H1 (cell line): ENCODE measurements at regions not wholly inside any gene's neighbourhood (a gene's known extent, or its start where the extent isn't known, plus 50 kb on each side); places are given as distances from the start of the nearest gene placed in this dataset.

Experiments used
- CEBPB ChIP-seq: IDR thresholded peaks from 2 replicates; pipeline ENCODE4 v1.6.1; 2012; ENCODE audit warnings: low read depth, low read length
- CTCF ChIP-seq, 3 experiments: IDR thresholded peaks; 1 replicate in 2 of 3; 2 replicates in 1 of 3; pipeline versions ENCODE4 v1.5.1 to v1.6.1; 2011; ENCODE audit warnings: low read length in 3 of 3, mild to moderate bottlenecking in 3 of 3, inconsistent platforms in 2 of 3, low read depth in 1 of 3, moderate library complexity in 1 of 3; ENCODE audit not compliant: insufficient read depth in 1 of 3; ENCODE audit errors: control extremely low read depth in 1 of 3
- EP300 ChIP-seq, 2 experiments: IDR thresholded peaks; 1 replicate in 1 of 2; 2 replicates in 1 of 2; pipeline ENCODE4 v1.6.1; 2011 to 2012; ENCODE audit warnings: low read depth in 2 of 2, low read length in 2 of 2, mild to moderate bottlenecking in 2 of 2, borderline replicate concordance in 1 of 2, inconsistent platforms in 1 of 2, moderate library complexity in 1 of 2
- NANOG ChIP-seq: IDR thresholded peaks from 2 replicates; pipeline ENCODE4 v1.6.1; 2011; ENCODE audit warnings: low read length, low read depth, mild to moderate bottlenecking, inconsistent platforms; ENCODE audit not compliant: insufficient read depth, poor library complexity, severe bottlenecking
- POU5F1 ChIP-seq: IDR thresholded peaks from 2 replicates; pipeline ENCODE4 v1.6.1; 2011; ENCODE audit warnings: low read depth, mild to moderate bottlenecking, low read length, moderate library complexity
- SRF ChIP-seq: IDR thresholded peaks from 2 replicates; pipeline ENCODE4 v1.6.1; 2011; ENCODE audit warnings: mild to moderate bottlenecking, low read depth, low read length, moderate library complexity
- TAF1 ChIP-seq: IDR thresholded peaks from 2 replicates; pipeline ENCODE4 v1.6.1; 2011; ENCODE audit warnings: mild to moderate bottlenecking, low read depth, low read length

GRCh38 chr6:7042654-7043545 is 64.9 kb upstream of the RREB1 start (continued):
- TF ChIP-seq EP300 (IDR thresholded peaks at IDR 0.05; ENCODE audit: borderline replicate concordance in 1 of 2, low read depth in 2 of 2, low read length in 2 of 2) (no peak), NANOG (no peak), CEBPB (no peak), POU5F1 (no peak), CTCF (IDR thresholded peaks at IDR 0.05; ENCODE audit: control extremely low read depth in 1 of 3, insufficient read depth in 1 of 3, low read depth in 1 of 3, low read length in 3 of 3) (no peak), SRF (no peak), TAF1 (no peak)
